Sigmoid colon (tissue), 6 donors: ENCODE measurements at regions not wholly inside any gene's neighbourhood (a gene's known extent, or its start where the extent isn't known, plus 50 kb on each side); places are given as distances from the start of the nearest gene placed in this dataset.

ENCODE experiments used
- DNase-seq: peaks from one replicate; pipeline ENCODE4 v3.0.0-alpha.2; 2019
- H3K27ac ChIP-seq, 4 donors: fragments of 200-600 bp; sonication (generic); one replicate each; pipeline ENCODE4 v1.5.1; 2016 to 2019; ENCODE audit warnings: mild to moderate bottlenecking in 1 of 4
- H3K27me3 ChIP-seq, 3 donors: fragments of 200-600 bp; sonication (generic); one replicate each; pipeline ENCODE4 v1.5.1; 2019; ENCODE audit warnings: mild to moderate bottlenecking in 1 of 3
- H3K36me3 ChIP-seq, 4 donors: fragments of 200-600 bp; sonication (generic); one replicate each; pipeline ENCODE4 v1.5.1; 2016 to 2019
- H3K4me1 ChIP-seq, 4 donors: fragments of 200-600 bp; sonication (generic); one replicate each; pipeline ENCODE4 v1.5.1; 2017 to 2019
- H3K4me3 ChIP-seq, 4 donors: fragments of 200-600 bp; sonication (generic); one replicate each; pipeline ENCODE4 v1.5.1; 2017 to 2019; ENCODE audit warnings: mild to moderate bottlenecking in 2 of 4, moderate library complexity in 1 of 4
- H3K9me3 ChIP-seq, 4 donors: fragments of 200-600 bp in 3 of 4; sonication (generic) in 3 of 4; one replicate each; pipeline versions ENCODE4 v1.5.1 to v1.6.1; 2013 to 2019
- CTCF ChIP-seq, 4 experiments: fragments of 450-650 bp in 3 of 4; fragments of 200-600 bp in 1 of 4; IDR thresholded peaks; one replicate each; pipeline ENCODE4 v1.5.1; 2016 to 2019; ENCODE audit warnings: antibody characterized with exemption in 4 of 4, mild to moderate bottlenecking in 3 of 4, moderate library complexity in 2 of 4
- EP300 ChIP-seq, 4 donors: sonication (generic); formaldehyde crosslinking; IDR thresholded peaks; one replicate each; pipeline ENCODE4 v1.6.1; 2017; ENCODE audit warnings: antibody characterized with exemption in 4 of 4
- POLR2A ChIP-seq, 2 donors: fragments of 450-650 bp; IDR thresholded peaks; one replicate each; pipeline ENCODE4 v1.6.1; 2016; ENCODE audit warnings: antibody characterized with exemption in 2 of 2, mild to moderate bottlenecking in 2 of 2, moderate library complexity in 2 of 2
- POLR2AphosphoS5 ChIP-seq, 4 donors: sonication (generic); formaldehyde crosslinking; IDR thresholded peaks; one replicate each; pipeline ENCODE4 v1.6.1; 2017; ENCODE audit warnings: antibody characterized with exemption in 4 of 4
- WGBS, 2 donors: extraction: QIAGEN DNeasy Blood & Tissue Kit; methylation state at CpG; one replicate each; pipeline ENCODE4 v1.1.7; 2013; 5-methylcytosine and 5-hydroxymethylcytosine counted together
- intact Hi-C: fragments of 100-400 bp; cut with DNase I; formaldehyde crosslinking; loops from one replicate; pipeline ENCODE4 v1.15.1; 2023
- donor health status: healthy with polysubstance abuse.
- donor health status: healthy.

GRCh38 chr10:133009218-133009950, 67.0 kb upstream of the CFAP46 start:
- intact Hi-C loops, result no loop called here
- WGBS, 2 donors, result 11 to 53% methylated on average over 23 of the region's 23 CpGs
- TF ChIP-seq POLR2AphosphoS5 (IDR thresholded peaks at IDR 0.05), result no peak
- peak in 1 of 2 donors; percentile 18 for TF ChIP-seq POLR2A (IDR thresholded peaks at IDR 0.05)
- no peak for TF ChIP-seq CTCF (IDR thresholded peaks at IDR 0.05)
- Histone ChIP-seq H3K27ac (peak overlapping the region in 3 of 4 donors; percentile 14 to 49 (median 32)), H3K27me3 (peaks cover 0 to 5% (median 0%) of the 10 kb centered on the region in 3 donors), H3K36me3 (no peaks in the 10 kb centered on the region), H3K4me1 (no peaks in the 10 kb centered on the region), H3K9me3 (no peaks in the 10 kb centered on the region), H3K4me3 (no peak overlapping the region)
- DNase-seq, result peak; percentile 83

- Histone ChIP-seq H3K27me3 (peaks cover 0 to 5% (median 0%) of the 10 kb centered on the region in 3 donors), H3K4me3 (no peak overlapping the region), H3K4me1 (no peaks in the 10 kb centered on the region), H3K9me3 (no peaks in the 10 kb centered on the region), H3K27ac (peak overlapping the region in 1 of 4 donors; percentile 15), H3K36me3 (no peaks in the 10 kb centered on the region)
- intact Hi-C loops, result no loop called here
- 86 to 87% methylated on average over 11 of the region's 11 CpGs for WGBS, 2 donors
- TF ChIP-seq POLR2AphosphoS5 (IDR thresholded peaks at IDR 0.05), result no peak
- no peak for TF ChIP-seq CTCF (IDR thresholded peaks at IDR 0.05)
- TF ChIP-seq EP300 (IDR thresholded peaks at IDR 0.05), result no peak
- TF ChIP-seq POLR2A (IDR thresholded peaks at IDR 0.05), result no peak
- no peak for DNase-seq
Observed at GRCh38 chr10:133008736-133009135, 66.4 kb upstream of the CFAP46 start.

GRCh38 chr10:133008196-133008595, 65.8 kb upstream of the CFAP46 start:
- no peak overlapping the region for H3K27ac ChIP-seq
- TF ChIP-seq EP300 (IDR thresholded peaks at IDR 0.05), result no peak
- TF ChIP-seq POLR2A (IDR thresholded peaks at IDR 0.05), result no peak
- TF ChIP-seq POLR2AphosphoS5 (IDR thresholded peaks at IDR 0.05), result no peak
- no peak for TF ChIP-seq CTCF (IDR thresholded peaks at IDR 0.05)
- H3K4me3 ChIP-seq, result no peak overlapping the region
- DNase-seq, result no peak
- WGBS, 2 donors, result 88 to 89% methylated on average over 23 of the region's 23 CpGs
- H3K27me3 ChIP-seq, result peaks cover 0 to 5% (median 0%) of the 10 kb centered on the region in 3 donors
- intact Hi-C loops, result no loop called here
- no peaks in the 10 kb centered on the region for H3K36me3 ChIP-seq
- H3K9me3 ChIP-seq, result no peaks in the 10 kb centered on the region
- H3K4me1 ChIP-seq, result no peaks in the 10 kb centered on the region

GRCh38 chr10:133007360-133007858, 65.0 kb upstream of the CFAP46 start:
- Histone ChIP-seq H3K36me3 (no peaks in the 10 kb centered on the region), H3K27me3 (peaks cover 0 to 5% (median 0%) of the 10 kb centered on the region in 3 donors), H3K9me3 (no peaks in the 10 kb centered on the region), H3K4me3 (no peak overlapping the region), H3K4me1 (no peaks in the 10 kb centered on the region), H3K27ac (no peak overlapping the region)
- intact Hi-C loops, result no loop called here
- no peak for DNase-seq
- WGBS, 2 donors, result 81 to 82% methylated on average over 12 of the region's 12 CpGs
- TF ChIP-seq POLR2AphosphoS5 (IDR thresholded peaks at IDR 0.05) (no peak), POLR2A (IDR thresholded peaks at IDR 0.05) (no peak), CTCF (IDR thresholded peaks at IDR 0.05) (no peak)
